GM21529 (cell line): ENCODE measurements at regions not wholly inside any gene's neighbourhood (a gene's known extent, or its start where the extent isn't known, plus 50 kb on each side); places are given as distances from the start of the nearest gene placed in this dataset.
A peak's percentile ranks its signal among the peaks of the same experiment; 100 is the strongest.
"Not testable (repeated sequence)": the region's sequence is repeated elsewhere in the genome, so short reads cannot be mapped to it uniquely, and the experiment has no call there.

Experiments used
- ATAC-seq: cut with Tn5 transposase; IDR thresholded peaks from one replicate; pipeline ENCODE4 v1.9.1; 2021; ENCODE audit not compliant: unreplicated experiment

DNA sequence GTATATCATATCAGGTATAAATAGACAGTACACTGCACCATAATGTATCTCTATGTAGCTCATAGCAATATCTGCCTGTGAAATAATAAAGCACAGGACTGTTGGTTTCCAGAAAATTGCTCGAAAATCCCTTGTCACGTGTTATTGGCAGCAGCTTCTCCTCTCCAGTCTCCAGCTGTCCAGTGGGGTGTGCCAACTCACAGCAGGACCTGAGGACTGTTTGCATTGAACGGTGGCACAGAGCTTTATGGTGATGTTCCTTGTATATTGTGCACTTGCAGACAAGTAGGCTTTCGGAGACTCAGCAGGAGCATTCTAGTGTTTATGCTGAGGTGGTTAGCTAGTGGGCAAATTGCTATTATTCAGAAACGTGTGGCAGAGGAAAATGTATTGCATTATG, 182.2 kb upstream of the ATP5MC3 start:
- ATAC-seq = no peak

DNA sequence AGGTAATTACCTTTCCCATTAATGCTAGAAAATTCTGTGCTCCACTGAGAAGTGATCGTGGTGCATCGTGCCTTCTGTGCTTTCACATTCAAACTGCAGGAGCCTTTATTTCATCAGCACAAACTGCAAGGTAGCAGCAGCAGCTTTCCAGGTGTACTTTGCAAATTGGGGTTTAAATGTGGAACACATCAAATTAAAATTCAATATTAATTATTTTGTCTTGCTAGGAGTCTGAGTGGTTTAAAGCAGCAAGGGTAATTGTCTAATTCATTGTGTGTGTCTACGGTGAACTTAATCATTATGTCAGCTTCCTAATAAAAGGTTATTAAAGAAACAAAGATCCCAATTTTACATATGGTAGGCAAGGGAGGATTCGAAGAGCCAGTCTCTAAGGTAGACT, 180.8 kb upstream of the ATP5MC3 start:
- ATAC-seq = no peak

DNA sequence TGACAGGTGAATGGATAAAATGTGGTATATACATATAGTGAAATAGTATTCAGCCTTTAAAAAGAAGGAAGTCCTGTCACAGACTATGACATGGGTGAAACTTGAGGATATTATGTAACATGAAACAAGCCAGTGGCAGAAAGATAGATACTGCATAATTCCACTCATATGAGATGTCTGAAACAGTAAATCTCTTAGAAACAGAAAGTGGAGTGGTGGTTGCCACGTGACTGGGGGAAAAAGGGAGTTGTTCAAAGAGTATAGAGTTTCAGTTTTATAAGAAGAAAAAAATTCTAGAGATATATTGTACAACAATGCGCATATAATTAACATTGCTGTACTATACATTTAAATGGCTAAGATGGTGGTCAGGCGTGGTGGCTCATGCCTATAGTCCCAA, 178.2 kb upstream of the ATP5MC3 start:
- no peak for ATAC-seq

DNA sequence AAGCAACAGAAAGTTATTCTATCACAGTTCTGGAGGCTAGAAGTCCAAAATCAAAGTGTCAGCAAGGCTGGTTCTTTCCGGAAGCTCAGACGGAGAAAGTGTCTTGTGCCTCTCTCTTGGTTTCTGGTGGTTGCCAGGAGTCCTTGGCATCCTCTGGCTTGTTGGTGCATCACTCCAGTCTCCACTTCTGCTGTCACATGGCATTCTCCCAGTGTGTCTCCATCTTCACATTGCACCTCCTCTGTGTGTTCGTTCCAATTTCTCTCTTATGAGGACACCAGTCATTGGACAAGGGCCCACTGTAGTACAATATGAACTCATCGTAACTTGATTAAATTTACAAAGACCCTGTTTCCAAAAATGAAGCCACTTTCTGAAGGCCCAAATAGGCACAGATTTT, 175.4 kb upstream of the ATP5MC3 start:
- ATAC-seq = no peak

DNA sequence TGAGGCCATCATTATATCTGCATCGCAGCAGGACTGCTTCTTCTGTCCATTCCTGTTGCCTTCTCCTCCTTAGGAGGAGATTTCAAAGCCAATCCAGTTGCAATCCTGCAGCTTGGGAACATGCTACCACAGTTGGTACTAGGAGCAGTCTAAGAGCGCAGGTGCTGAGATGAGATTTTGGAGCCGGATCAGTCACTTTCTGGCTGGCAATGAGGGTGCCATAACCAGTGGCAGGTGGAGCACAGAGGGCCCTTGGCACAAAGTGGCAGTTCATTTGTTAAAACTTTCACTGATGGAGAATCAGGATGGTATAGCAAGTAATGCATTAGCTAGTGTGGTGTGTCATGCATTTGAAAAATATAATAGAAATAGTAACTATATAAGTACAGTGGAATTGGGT, 173.7 kb upstream of the ATP5MC3 start:
- no peak for ATAC-seq

DNA sequence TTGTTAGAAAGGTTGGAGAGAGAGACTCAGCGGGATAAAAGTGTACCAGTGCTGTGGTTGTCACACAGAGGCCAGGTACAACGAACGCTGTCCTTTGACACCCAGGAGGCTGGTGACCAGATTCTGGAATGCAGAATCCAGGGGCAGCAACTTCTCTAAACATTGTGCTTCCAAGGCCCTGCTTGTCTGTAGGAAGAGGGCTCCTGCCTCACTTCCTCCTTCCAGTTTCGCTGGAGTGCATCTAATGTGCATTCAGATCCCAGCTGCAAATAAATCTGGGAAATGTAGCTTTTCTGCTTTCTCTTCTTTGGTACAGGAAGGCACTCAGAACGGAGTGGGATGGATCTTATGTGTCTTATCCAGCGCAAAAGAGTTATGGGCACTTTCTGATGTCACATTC, 171.8 kb upstream of the ATP5MC3 start:
- ATAC-seq = no peak

DNA sequence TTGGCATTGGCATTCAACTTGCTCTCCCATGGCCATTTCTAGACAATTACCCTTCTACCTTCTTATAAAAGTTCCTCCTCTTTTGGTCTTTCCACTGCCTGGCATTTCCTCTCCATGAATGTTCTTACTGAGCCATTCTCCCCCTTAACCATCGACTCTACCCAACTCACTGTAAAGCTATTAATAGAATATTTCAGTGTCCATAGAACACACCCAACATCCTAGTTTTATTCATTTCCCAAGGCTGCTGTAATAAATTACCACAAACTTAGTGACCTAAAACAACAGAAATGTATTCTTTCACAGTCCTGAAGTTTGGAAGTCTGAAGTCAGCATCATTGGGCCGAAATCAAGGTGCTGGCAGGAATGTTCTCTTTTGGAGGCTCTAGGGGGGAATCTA, 170.0 kb upstream of the ATP5MC3 start:
- ATAC-seq = no peak

DNA sequence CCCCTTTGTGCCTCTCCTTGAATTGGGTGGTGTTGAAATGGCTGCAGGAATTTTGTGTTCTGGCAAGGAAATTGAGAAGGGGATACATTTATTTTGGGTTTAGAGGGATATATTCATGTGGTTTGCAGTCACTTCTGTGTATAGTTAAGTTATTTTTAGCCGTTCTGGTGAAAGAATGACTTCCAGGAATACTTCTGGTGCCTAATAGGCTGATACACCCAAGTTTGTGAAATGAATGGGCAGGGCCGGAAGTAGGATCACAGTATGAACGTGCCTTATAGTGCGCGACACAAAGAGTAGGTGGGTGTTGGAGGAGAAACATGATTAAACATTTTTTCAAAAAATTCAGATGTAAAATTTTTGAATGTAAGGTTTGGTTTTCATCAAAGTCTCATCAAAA, 168.6 kb upstream of the ATP5MC3 start:
- no peak for ATAC-seq

DNA sequence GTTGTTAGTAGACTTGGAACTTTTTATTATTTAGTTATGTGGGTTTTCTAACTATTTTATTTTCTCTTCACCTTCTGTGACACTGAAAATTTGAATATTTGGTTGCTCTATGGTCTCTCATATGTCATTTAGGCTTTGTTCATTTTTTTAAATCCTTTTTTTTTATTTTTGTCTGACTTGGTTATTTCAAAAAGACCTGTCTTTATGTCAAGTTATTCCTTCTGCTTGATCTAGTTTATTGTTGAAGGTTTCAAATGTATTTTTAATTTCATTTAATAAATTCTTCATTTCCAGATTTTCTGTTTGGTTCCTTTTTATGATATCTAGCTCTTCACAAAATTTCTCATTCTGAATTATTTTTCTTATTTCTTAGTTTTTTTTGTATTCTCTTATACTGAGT, 160.6 kb upstream of the ATP5MC3 start:
- ATAC-seq = no peak

DNA sequence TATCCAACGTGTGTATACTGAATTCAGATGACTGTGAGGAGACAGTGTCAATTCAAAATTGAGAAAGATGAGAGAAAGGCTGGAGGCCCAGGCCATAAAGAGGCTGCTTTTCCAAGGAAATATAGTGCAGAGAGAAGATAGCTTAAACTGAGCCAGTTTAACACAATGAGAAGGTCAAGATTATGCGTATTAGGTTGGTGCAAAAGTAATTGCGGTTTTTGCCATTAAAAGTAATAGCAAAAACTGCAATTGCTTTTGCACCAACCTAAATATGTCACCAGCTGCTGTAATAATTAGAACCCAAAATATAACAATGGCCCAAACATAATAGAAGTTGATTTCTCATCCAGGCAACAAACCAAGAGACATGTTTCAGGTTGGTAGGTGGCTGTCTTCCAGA, 148.7 kb upstream of the ATP5MC3 start:
- ATAC-seq = no peak

DNA sequence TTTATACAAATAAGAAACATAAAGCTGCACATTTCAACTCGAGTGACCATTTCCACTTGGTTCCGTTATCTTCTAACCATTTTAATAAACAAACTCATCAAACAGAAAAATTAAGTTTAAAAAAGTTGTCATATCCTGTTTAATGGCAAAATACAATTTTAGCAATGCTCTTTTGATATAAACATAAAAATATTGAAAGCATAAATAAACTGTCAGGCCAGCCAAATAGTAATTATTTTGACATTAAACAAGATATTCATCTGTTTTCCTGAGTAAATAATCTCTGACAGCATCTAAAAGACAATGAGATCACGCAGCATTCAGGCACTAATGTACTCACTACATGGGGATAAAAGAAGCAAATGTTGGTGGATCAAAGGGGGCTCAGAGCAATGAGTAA, 145.3 kb upstream of the ATP5MC3 start:
- no peak for ATAC-seq

DNA sequence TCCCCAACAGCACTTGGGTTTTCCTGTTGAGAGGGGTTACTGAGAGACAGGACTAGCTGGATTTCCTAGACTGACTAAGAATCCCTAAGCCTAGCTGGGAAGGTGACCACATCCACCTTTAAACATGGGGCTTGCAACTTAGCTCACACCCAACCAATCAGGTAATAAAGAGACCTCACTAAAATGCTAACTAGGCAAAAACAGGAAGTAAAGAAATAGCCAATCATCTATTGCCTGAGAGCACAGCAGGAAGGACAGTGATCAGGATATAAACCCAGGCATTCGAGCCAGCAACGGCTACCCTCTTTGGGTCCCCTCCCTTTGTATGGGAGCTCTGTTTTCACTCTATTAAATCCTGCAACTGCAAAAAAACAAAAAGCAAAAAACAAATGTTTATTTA, 144.7 kb upstream of the ATP5MC3 start:
- ATAC-seq = not testable (repeated sequence)

DNA sequence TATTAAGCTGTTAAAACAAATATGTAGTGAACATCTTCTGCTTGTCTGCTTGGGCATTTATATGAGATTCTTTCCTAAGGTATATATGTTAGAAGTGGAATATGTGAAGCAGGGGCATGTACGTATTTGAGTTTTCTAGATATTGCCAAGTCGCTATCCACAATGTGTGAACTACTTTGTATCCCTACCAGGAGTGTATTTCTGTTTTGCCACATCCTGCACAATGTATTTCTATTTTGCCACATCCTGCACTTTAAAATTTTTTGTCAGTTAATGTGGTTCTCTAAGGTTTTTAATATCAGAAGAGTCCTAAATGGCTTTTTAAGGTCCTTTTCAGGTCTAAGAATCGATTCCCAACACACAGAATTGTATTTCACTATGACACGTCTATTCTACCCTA, 141.7 kb upstream of the ATP5MC3 start:
- ATAC-seq = no peak

DNA sequence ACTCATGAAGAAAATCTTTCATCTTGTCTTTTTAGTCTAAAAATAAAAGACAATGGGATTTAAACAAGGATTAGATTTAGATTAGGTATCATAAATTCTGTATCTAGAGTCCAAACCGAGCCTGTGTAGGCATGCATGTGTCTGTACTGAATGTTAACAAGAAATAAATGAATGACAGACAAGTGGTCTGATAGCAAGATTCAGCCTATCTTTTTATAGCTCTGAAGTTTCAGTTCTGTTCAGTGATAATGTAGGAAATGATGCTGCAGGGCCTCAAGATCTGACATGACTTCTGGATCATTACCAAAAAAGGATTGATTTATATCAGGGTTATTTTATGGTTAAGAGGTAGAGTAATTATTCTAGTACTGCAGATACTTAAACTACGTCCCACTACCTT, 137.0 kb upstream of the ATP5MC3 start:
- ATAC-seq = no peak

DNA sequence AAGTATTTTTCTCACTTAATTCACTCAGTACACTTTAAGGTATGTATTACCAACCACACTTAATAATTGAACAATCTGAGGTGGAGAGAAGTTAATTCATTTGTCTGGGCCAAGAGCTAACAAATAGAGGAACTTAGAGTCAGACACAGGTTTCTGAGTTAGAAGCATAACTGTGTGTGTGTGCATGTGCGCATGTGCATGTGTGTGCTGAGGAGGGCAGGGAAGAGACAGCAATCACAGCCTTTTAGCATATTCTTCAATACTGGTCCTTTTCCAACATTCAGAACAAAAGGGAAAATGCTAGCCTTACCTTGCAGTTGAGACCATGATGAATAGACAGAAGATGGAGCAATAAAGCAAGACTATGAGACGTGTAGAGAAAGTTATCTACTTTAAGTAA, 136.2 kb upstream of the ATP5MC3 start:
- no peak for ATAC-seq

DNA sequence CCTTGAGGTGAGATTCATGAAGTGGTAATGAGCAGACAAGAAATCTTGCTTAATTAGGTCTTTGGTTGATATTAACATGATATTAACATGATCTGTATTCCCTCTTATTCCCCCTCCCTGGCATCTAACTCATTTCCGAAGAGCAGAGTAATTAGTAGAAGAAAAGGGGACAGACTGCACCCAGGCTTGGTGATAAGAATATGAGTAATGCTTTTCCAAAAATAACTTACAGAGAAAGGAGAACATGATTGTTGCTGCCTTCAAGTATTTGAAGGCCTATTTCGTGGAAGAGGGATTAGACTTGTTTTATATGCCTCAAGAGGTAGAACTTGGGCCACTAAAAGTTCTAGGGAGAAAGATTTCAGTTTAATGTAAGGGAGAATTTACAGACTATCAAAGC, 130.6 kb upstream of the ATP5MC3 start:
- ATAC-seq = no peak

DNA sequence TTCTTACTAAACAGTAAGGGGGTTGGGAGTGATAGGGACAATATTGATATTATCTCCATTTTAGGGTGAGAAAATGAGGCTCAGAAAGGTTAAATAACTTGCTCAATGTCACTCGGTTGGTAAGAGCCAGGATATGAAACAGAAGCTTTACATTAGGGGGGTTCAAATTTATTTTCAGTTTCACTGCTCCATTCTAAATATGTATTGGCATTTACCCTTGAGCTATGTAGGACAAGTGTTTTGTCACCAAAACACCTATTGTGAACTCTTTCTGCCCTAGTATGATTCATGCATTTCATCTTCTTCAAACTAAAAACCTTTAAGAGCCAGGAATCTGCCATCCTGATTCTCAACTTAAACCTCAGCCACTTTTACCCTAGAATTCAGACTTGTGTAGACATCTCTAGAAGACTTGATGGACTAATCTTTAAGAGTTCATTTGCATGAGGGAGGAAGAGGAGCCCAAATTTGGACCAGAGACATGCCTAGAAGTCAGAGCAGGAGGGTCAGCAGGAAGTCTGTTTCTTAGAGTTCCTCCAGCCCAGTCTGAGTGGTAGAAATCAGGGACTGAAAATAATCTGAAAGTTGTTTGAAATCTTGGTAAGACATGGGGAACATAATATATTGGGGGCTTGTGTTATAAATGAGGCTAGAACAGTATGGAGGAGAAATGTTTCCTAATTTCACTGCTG, 129.4 kb upstream of the ATP5MC3 start:
- no peak for ATAC-seq

DNA sequence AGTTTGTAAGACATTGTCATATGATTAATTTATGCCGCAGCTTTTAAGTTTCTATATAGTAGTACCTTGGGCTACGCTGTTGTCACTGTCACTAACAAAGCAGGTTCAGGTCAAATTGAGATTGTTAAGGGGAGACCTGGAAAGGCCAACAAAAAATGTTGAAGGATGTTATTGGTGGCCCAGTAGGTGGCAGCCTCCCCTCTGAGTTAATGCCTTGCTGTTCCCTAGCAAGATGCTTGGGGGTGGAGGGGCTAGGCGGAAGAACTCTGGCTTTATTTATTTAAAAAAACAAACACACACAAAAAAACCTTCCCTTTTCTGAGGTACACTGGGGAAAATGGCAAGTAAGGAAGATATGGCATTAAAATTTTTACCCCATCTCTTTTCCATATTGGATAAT, 128.3 kb upstream of the ATP5MC3 start:
- no peak for ATAC-seq

DNA sequence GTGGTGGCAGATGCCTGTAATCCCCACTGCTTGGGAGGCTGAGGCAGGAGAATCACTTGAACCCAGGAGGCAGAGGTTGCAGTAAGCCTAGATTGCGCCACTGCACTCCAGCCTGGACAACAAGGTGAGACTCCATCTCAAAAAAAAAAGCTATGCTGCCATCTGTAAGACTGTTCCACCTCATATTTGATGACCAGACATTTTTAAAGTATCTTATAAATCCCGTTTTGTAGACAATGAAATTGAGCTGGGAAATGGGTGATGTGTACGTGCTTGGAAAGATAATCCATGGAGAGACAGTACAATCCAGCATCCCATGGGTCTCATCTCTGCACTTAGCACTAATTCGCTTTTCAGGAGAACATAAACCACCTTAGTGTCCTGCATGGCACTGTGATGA, 126.5 kb upstream of the ATP5MC3 start:
- no peak for ATAC-seq

DNA sequence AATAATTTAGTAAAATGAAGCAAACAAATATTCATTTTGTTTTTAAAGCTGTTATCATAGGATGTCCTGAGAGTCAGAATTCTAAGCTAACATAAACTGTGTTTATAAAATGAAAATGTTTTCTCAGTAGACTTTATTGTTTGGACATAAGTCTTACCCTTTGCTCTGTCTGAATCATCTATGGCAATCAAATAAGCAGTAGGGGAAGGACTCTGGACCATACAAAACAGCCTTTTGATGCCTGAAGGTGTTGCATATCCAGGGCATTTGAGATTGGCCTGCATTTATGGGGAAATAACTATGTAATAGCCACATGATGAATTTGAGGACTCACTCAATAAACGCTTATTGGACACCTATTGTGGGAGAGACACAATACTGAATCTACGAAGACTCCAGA, 123.0 kb upstream of the ATP5MC3 start:
- no peak for ATAC-seq

DNA sequence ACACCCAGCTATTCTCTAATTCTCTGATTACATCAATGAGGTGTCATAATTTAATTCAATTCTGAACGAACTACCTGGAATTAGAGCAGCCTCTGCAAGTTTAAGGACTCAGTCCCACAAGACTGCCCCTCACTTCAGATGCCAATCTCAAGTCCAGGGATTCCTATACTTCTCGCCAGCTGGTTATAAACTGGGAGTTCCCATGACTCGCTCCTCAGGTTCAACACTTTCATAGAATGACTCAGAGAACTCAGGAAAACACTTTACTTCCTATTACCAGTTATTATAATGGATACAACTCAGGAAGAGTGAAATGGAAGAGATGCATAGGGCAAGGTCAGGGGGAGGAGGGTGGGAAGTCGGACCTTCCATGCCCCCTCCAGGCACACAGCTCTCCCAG, 112.3 kb upstream of the ATP5MC3 start:
- ATAC-seq = no peak

DNA sequence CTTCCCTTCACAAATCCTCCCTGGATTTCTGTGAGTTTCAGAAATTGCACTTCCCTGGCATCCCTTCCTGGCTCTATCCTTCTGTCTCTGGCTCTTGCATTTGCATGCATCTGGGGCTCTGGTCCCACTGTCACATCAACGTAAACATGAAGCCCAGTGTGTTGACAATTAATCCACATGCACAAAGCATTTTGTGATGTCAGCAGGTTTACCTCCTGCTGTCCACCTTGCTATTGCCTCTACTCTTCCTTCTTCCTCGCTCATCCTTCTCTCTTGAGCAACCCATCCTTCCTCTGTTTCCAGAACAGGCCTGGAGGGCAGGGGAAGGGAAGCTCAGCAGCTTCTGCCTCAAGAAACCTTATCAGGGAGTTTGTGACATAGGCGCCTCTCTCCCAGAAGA, 111.7 kb upstream of the ATP5MC3 start:
- ATAC-seq = no peak

DNA sequence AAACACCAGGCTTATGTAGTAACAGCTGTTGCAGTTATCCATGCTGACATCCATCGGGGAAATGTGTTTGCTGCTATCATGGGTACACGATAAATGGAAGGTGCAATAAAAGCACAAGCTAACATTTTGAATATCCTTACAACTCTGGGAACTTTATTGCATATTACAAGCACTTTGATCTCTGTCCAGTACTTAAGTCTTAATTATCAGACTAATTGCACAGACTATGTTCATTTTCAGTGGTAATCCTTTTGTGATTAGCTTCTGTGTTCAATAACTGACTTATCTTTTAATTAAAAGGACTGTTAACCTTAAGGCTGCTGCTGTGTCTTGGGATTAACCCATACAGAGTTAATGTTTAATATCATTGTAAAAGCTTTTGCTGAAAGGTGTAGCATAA, 101.4 kb upstream of the ATP5MC3 start:
- no peak for ATAC-seq

DNA sequence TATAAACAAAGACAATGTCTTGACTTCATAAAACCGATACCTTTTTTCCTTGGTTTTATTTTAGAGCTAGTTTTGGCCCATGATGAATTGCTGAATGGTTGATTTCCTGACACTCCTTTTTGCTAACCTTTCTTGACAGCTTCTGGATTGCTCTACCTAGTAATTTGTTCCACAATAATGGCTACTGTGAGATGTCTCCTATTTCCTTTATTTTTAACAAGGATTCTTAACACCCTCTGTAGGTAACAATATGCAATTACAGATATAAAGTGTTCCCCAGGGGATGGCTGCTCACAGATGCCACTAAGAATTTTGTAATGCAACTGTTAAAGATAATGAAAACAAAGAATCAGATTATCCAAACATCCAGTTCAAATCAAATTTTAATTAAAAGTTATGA, 100.8 kb upstream of the ATP5MC3 start:
- peak; percentile 51 for ATAC-seq
